Activated CD4-positive, alpha-beta T cell treated with anti-CD3 and anti-CD28 coated beads for 4 hours (primary cell): ENCODE measurements at regions not wholly inside any gene's neighbourhood (a gene's known extent, or its start where the extent isn't known, plus 50 kb on each side); places are given as distances from the start of the nearest gene placed in this dataset.
"Not testable (repeated sequence)": the region's sequence is repeated elsewhere in the genome, so short reads cannot be mapped to it uniquely, and the experiment has no call there.

Experiments used
- DNase-seq, 2 donors: peaks; one replicate each; pipeline ENCODE4 v3.0.0-alpha.2; 2020

DNA sequence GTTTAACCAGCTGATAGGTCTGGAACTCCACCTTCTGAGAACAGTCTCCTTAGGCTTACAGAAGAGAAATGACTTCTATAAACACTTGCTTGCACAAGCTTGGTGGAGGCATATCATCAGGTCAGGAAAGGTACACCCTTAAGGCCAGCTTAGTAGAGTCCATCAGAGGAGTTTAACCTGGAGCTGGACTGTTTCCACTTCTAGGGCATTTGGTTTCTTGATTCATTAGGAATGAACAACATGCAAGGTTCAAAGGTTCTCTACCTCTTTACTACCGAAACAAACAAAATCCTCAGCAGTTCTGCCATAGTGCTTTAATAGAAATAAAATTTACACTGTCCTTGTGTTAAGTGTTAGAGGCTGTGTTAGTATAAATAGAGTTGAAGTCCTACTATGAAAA, 171.4 kb upstream of the NPY2R start:
- DNase-seq, result no peak

- no peak for DNase-seq
Measured at GRCh38 chr4:155038459-155038858, 170.0 kb upstream of the NPY2R start.

DNA sequence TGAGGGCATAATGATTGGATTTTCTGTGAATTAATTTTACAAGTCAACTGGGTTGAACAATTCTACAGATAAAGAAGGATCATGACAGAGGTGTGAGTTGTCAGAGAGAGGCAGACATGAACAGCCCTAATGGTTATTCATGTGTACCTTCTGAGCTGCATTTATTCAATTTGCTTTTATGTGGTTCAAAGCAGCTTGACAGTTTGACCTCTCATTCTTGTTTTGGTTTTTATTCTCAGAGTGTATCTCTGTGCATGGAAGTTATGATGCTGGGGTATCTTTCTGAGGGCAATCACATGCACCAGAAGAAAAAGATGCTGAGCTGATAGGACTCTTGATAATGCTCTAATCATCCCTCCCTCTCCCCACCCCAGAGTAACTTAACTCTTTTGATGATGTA, 169.3 kb upstream of the NPY2R start:
- DNase-seq, result no peak

- no peak for DNase-seq
Measured at GRCh38 chr4:155040031-155040430, 168.4 kb upstream of the NPY2R start.

DNA sequence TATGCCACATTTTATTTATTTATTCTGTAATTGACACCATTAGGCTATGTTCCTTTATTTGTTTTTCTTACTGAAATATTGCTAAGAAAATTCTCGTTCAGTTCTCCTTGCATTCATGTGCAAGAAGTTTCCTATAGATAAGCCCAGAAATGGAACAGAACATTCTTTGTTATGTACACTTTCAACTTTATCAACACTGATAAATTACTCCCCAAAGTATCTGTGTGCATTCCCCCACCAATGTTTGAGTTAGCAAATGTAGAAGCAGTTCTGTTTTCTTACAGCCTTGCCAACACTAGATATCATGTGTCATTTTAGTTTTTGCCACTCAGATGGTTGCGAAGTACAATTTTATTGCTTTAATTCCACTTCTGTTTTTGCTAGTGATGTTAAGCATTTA, 166.4 kb upstream of the NPY2R start:
- no peak for DNase-seq

- DNase-seq, result not testable (repeated sequence)
Measured at GRCh38 chr4:155044251-155044650, 164.2 kb upstream of the NPY2R start.

DNA sequence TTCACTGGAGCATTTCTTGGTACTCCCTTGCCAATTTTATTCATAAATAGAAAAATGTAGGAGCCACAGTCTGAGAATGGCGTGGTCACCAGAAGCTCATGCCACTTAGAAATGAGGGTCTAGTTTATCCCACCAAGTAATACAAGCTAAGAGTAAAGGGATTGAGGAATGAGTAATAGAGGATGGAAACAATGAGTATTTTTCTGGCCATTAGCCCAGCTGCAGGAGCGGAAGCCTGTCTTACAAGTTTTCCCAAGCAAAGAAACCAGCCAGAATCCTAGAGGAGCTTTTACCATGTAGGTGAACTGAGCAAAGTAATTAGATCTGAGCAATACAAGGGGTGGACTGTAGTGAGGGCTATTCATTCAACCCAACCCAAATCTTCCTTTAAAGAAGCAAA, 160.7 kb upstream of the NPY2R start:
- no peak for DNase-seq

GRCh38 chr4:155054042-155054441, 154.4 kb upstream of the NPY2R start:
- not testable (repeated sequence) for DNase-seq

DNA sequence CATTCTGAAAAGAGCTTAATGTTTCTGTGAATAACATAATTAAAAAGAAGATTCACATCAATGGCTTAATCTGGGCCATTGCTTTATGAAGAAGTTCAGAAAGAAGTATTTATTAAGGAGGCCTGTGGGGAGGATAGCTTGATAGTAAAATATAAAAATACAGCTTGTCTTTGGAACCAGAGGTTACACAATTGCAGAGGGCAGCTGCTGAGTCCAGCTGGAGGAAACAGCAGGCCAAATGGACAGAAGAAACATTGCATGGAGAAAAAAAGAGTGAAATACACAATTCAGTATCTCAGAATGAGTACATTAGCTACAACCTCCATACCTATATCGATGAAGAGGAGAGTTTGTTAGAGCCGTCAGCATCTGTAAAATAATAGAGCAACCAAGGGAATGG, 148.0 kb upstream of the NPY2R start:
- no peak for DNase-seq

DNA sequence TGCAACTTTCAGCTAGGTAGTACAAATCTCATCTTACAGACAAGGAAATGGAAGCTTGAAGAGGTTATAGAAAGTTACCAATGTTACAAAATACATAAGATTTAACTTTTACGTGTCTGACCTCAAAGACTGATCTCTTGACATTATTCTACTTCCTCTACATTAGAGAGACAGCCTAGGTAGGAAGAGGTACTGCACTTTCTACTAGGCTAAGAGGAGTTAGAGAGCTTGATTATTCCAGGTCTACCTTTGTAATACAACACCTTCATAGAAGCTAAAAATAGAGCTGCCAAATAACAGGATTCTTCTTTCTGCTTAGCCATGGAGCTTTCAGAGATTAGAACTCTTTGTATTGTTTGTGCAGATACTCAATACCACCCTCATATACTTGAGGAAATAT, 147.6 kb upstream of the NPY2R start:
- DNase-seq, result no peak

DNA sequence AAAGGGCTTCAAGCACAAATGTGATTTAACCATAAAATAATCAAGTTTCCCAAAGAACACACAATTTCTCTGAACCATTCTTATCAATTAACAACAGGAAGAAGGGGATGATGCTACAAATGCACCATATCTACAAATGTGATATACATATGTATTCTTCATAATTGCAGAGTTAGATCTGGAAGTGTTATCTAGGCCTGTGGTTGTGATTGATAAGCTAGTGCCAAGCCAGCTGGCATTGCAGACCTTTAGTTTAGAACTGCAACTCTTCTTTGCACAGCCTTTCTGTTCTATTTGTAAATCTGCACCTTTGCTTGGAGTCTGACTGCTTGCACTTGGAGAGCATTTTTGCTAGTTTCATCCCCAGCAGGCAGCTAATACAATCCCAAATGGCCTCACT, 145.5 kb upstream of the NPY2R start:
- no peak for DNase-seq

DNA sequence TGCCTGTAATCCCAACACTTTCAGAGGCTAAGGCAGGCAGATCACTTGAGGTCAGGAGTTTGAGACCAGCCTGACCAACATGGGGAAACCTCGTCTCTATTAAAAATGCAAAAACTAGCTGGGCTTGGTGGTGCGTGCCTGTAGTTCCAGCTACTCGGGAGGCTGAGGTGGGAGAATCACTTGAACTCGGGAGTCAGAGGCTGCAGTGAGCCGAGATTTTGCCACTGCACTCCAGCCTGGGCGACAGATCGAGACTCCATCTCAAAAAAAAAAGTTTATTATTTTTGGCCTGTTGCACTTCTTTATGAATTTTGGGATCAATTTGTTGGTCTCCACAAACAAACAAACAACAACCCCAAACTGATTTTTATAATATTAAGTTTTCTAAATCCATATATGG, 143.5 kb upstream of the NPY2R start:
- not testable (repeated sequence) for DNase-seq

GRCh38 chr4:155066871-155067270, 141.6 kb upstream of the NPY2R start:
- no peak for DNase-seq

GRCh38 chr4:155071962-155072361, 136.5 kb upstream of the NPY2R start:
- no peak for DNase-seq

- no peak for DNase-seq
Measured at GRCh38 chr4:155072417-155072816, 136.0 kb upstream of the NPY2R start.

DNA sequence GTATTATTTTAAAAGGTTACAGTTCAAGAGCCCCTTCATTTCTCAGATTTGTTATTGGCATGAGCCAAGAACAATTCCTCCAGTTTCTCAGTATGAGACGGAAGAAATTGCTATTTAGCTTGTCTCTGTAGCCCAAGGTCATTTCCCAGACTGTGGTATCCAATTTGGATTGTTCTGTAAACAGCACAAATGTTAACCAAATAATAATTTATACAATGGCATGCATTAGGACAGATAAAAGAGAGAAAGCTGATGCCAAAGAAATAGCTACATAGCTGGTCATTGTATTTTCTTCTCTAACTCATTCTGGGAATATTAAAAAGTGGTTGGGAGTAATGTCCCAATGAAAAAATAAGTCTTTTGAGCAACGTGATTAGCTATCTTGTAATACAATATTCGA, 134.6 kb upstream of the NPY2R start:
- DNase-seq, result no peak

DNA sequence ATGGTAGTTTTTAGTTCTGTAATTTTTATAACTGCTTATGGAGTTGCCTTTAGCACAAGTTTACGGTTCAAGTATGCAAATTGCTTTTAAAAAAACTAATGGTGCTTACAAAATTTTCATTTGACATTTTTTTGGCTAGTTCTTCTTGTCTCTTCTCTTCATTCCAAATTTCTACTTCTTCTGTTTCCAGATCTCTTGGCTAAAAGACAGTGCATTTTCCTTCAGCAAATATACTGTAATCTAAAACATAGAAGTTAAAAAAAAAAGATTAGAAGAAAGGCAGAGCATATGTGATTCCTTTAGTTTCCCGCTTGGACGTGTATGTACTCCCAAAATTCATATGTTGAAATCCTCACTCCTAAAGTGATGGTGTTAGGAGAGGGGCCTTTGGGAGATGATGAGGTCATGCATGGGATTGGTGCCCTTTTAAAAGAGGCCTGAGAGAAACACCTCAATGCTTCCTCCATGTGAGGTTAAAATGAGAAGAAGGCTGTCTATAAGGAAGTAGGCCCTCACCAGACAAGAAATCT, 132.1 kb upstream of the NPY2R start:
- no peak for DNase-seq

DNA sequence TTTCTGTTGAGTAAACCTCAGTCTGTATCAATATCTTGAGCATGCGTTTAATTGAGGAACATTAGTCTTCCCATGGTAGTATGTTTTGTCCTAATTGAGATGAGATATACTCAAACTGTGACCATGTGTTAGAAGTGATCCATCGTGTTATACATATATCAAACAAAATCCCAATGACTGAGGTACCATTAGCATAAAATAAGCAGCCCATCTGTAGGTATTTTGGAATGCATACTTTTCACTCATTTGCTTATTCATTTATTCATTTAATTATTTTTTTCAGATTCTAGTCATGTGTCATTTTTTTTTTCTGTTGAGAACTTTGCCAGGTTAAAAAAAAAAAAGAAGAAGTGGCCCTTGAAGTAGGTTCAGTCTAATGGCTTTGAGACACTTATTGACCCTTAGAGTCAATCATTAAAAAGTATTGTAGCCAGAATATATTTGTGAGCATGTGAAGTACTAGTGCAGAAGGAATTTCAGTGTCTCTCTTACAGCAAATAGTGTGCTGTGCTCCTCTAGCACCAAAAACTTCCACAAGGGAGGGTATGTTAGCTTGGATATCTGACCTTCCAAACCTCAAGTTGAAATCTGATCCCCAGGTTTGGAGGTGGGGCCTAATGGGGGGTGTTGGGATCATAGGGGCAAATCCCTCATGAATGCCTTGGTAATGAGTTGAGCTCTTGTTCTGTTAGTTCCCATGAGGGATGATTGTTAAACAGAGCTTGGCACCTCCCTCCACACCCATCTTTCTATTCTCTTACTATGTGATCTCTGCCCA, 130.8 kb upstream of the NPY2R start:
- no peak for DNase-seq

- no peak for DNase-seq
Measured at GRCh38 chr4:155079871-155080270, 128.6 kb upstream of the NPY2R start.

DNA sequence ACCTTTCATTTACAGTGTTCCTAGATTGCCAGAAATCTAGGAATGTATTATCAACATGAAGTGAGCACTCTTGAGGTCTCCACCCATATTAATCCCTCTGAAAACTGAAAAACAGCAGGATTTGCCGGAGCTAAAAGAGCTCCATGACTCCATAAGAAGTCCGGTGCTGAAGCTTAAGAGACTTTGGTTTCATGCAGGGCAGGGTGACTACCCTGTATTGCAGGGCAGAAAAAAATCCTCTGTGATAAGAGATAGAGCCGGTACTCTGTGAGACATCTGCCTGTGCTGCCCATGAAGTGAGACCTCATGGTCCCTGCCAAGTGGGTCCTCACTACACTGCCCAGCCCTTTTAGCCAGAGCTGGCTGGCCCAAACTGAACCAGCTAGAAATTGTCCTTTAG, 127.2 kb upstream of the NPY2R start:
- DNase-seq, result no peak

DNA sequence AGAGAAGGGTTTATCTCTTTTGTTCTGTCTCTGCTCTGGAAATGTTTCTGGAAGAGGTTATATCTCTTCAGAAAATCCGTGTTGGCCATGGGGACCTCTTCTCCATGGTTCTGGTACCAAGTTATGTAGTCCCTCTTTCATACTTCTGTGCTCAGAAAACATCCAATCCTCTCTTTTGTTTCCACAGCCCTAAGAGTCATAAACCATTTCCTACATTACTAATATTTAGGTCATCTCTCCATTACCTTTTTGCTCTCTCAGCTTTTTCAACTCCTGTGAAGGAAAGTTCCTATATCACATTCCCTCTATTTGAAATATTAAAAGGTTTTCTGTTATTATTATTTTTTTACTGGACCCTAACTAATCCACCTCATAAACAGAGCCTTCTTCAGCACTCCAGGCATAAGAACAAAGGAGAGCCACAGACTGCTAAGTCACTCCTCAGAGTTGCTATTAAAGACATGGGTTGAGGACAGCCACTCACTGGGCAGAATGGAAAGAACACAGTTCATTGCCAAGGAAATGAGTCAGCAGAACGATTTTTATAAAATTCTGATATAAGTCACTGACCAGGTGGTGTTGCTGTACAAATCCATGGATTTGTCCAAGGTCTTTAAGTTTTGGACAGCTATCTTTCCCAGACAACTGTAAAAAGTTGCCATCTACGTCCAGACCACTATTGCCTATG, 122.4 kb upstream of the NPY2R start:
- no peak for DNase-seq

DNA sequence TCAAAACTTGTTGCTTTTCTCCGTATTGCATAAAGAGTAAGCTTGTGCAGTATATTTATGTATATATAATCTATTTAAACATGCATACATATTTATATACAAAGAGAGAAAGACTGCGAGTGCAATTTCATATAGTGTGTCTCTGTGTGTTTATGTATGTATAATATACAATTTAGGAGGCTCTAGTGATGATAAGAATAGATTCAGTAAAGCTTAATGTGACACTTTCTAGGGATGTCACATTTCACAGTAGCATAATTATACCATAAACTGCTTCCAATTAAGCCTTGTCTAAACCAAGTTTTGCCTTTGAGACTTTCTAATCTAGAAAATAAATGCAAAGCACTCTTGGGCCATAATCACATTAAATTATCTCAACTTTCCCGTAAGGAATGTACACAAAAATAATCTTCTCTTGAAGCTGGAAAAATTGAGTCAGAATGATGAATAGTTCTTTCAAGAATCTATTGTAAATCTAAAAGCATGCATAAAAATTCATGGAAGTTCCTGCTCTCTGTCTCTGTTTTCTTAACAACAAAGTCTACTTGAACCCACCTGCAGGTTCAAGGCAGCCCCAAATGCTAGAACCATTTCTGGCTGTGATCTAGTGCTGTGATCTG, 114.1 kb upstream of the NPY2R start:
- no peak for DNase-seq

- no peak for DNase-seq
Measured at GRCh38 chr4:155099231-155099630, 109.2 kb upstream of the NPY2R start.

DNA sequence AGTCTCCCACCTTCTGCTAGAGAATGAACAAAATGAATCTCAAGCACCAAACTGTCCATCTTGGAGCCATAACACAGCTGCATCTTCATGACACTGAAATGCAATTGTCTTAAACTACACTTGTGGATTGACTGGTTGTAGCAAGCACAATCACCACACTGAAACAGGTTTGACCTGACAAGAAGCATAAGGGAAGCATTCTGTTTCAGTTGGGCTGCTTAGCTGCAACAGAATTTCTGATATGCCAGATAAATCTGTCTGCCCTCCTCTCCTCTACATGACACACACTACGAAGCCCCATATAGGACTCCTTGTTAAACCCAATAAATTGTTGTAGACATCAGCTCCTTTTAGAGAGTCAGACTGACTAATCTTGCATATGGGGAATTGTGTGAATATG, 101.8 kb upstream of the NPY2R start:
- DNase-seq, result no peak
